Embryonic facial prominence (tissue), 1 donor: ENCODE measurements at regions not wholly inside any gene's neighbourhood (a gene's known extent, or its start where the extent isn't known, plus 50 kb on each side); places are given as distances from the start of the nearest gene placed in this dataset.

ENCODE experiments used
- DNase-seq: peaks from one replicate; pipeline ENCODE4 v3.0.0-alpha.2; 2016; ENCODE audit errors: extremely low spot score

DNA sequence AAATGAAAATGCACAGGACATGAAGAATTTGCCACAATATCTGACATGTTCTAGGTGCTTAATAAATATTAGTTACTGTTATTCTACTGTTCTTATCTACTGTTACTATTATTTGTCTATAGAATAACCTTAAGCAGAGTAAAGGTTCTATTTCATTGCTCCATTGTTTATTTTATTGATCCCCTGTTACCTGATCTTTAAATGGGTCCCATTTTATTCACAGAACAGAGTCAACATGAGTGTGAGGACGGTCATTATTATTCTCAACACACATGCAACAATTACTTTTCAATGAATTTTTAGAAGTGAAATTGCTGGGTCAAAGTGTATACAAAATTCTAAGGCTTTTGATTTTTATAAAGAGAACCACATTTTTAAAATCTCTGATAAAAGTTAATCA, 186.9 kb downstream of the AHR start:
- DNase-seq, result no peak

DNA sequence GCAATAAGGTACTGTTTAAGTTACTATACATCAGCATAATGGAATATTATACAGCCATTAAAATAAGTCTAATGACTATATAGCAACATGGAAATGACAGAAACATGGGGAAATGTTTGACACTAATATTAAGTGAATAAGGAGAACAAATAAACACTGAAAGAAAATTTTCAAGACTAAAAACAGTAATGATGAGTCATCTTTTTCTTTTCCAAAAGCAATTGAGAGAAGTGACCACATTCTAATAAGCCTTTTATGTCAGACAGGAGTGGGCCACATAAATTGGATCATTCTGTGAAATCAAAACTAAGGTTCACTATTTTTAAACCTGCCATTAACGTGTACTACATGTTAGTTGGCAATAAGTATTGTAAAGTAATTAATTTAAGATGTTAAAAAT, 187.5 kb downstream of the AHR start:
- DNase-seq, result no peak

GRCh38 chr7:17486835-17487234, 188.4 kb downstream of the AHR start:
- no peak for DNase-seq

GRCh38 chr7:17487343-17487742, 188.9 kb downstream of the AHR start:
- DNase-seq, result no peak

GRCh38 chr7:17488829-17489228, 190.4 kb downstream of the AHR start:
- DNase-seq, result no peak

DNA sequence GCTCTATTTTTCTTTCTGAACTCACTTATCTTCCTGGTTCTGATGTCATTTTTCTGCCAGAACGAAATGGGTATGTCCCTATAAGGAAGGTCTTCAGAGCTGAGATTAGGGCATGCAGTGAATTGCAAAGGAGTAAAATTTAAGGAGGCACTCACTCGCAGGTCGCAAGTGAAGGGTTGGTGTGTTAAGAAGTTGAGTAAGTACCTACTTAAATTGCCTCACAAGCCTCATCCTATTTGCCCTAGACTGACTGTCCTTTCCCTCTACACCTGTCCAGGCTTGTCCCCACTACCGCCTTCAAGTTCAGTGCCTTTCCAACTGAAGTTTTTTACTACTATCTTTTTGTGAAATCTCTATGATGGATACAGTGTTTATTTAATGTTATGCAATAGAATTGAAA, 191.5 kb downstream of the AHR start:
- no peak for DNase-seq

DNA sequence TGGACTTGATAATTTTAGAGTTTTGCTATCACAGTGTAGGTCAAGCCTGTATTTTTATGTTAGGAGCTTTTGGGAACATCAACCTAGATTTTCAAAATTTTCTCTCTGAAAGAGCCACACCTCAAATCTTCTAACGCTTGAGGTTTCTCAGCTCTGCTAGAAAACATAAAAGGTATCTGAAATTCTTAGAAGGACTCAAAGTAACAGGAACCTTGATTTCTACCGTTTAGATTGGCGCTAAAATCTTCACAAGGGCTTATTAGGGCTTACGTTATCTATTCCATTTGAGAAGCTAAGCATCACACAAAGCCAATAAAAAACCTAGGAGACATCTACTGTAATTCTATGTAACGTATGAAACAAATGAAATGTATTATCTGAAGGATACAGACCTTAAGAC, 192.4 kb downstream of the AHR start:
- DNase-seq, result no peak

GRCh38 chr7:17492437-17492836, 194.0 kb downstream of the AHR start:
- no peak for DNase-seq

GRCh38 chr7:17493446-17493845, 195.0 kb downstream of the AHR start:
- DNase-seq, result no peak

DNA sequence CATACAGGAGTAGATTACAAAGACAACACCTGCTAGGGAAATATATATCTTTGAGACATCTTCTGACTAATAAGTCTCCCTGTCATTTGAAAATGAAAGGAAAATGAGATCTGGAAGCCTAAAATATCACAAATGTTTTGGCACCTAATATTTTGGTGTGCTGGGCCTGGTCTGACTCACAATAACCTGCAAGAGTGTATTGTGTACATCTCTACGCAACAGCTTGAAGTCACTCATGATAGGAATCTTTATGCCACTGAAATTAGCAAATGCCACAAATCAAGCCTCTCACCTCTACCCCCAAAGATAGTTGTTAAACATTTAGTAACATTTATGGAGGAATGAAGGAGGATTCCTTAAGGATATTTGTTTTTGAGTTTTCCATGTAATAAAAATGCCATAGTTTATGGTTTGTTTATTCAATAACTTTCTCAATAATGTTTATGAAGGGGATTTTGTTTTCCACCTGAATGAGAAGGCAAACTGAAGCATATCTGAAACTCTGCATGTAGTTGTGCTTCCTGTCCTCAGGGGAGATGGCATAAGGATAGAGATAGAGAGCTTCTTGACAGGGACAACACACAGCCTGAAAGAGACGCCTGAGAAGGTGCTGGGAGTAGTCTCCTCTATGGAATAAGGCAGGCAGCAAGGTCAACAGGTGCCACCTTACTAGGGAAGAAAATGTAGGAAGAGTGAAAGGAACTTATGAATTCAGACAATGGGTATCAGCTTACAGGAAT, 197.4 kb downstream of the AHR start:
- DNase-seq, result no peak

- DNase-seq, result no peak
These were observed 198.7 kb downstream of the AHR start for GRCh38 chr7:17497136-17497535.

DNA sequence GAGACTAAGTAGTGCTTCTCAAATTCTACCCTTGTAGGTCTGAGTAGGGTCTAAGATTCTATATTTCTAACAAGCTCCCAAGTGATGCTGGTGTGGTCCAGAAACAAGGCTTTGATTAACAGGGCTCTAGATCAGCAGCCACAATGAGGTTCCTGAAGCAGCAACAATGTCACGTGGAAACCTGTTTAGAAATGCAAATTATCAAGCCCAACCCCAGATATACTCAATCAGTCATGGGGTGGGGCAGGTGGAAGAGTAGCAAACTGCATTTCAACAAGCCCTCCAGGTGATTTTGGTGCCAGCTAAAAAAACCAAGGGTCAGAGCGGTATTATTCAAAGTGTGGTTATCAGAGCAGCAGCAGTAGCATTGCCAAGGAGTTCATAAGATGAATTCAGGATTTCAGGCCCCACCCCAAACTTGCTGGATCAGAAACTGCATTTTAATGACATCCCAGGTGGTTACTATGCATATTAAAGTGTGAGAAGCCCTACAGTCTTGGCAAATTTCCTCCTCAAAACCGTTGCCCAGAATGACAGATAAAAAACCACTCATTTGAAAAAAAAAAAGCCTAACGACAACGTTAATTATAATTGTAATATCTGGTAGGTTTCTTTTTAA, 199.2 kb downstream of the AHR start:
- no peak for DNase-seq

DNA sequence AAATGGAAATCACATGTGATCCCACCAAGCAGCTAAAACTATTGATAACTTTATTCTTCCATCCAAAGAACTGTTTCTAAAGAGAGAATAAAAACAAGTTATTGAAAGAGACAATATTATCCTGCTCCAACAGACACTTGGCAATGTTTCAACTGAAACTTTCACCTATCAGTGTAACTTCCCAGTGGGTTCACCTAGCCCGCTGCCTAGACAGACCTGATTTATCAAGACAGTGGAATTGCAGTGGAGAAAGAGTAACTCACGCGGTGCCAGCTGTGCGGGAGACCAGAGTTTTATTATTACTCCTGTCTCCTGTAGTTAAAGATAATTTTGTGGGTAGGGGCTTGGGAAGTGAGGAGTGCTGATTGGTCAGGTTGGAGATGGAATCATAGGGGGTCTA, 199.8 kb downstream of the AHR start:
- no peak for DNase-seq

DNA sequence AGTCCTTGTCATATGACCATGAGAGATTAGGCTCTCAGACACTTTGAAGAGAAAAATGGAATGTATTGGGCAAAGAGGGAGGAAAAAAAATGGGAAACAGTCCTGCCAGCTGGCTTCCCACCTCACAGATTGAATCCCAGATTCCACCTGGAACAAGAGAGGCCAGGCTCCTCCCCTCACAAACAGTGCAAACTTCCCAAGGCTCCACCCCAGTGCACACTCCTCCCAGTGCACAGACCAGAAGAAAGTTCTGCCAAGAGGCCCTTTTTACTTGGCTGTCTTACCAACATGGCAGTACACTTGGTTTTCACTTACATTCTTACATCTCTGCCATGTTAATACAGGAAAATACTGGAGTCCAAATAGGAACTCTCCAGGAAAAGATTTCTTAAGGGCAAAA, 202.3 kb downstream of the AHR start:
- no peak for DNase-seq

DNA sequence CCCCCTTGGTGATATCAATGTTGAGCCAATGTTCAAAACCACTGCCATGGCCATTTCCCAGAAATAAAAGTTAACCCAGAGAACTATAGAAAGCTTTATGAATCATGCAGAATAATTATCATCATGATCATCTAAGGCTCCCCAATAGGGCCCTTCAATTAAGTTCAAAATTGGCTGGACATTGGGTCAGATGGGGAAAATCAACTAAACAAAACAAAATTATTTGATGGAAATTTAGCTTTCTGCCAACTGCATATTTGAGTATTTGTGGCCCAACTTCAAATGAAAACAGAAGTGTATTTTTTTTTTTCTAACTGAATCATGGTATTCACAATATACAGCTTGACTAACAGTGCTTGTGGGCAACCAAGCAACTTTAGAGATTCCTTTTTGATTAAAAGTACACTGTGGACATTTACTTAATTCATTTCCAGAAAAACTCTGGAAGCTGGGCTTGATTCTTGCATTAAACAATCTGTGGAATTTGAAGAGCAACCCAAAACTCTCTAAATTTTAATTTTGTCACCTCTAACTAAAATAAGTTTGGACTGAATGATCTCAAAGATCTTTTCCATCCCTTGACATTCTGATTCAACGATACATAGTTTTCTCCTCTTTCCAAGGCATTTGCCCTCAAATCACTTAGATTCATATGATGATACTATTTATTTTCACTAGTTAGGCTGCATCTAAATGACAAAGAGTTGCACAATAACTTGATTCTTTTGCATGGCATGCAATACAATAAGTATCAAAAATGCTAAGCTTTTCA, 203.2 kb downstream of the AHR start:
- no peak for DNase-seq

- DNase-seq, result no peak
These were observed 204.0 kb downstream of the AHR start for GRCh38 chr7:17502213-17503060.

GRCh38 chr7:17506095-17506494, 207.6 kb downstream of the AHR start:
- no peak for DNase-seq

GRCh38 chr7:17506596-17506995, 208.1 kb downstream of the AHR start:
- DNase-seq, result no peak

- no peak for DNase-seq
These were observed 209.3 kb downstream of the AHR start for GRCh38 chr7:17507717-17508116.

DNA sequence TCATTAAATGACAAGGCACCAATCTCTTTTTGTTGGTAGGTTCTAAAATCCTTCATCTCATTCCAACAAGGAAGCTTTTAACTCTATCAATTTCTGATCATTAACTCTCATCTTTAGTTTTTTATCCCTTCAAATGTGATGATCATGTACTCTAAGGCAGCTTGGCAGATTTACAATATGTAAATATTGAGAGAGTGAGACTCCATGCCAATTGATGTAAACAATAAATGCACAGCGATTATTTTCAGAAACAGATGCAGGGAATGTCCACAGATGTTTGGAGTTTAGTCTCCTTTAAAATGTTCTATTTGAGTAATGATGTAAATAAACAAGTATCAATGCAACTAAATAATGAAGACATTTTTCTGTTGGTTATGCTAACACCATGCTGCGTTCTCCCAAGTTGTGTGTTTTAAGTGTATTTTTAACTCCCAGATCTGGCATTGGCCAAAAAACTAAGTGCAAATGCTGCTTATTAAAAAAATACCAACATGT, 213.8 kb downstream of the AHR start:
- DNase-seq, result no peak

DNA sequence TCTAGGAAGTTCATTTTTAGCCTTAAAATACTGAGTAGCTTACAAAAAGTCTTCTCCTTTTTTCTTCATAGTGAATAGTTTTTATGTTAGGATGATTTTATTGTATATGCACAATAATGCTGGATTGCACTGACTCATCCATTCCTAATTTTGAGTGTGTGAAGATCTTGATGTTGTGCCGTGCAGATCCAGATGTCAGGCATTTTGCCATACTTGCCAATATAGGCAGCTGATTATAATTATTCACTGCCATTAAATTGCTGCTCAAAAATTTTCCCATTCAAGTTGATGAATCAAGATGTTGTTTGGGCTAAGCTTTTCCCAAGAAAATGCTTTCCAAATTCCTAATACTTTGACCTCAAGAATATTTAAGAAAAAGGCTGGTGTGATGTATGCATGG, 218.3 kb downstream of the AHR start:
- DNase-seq, result no peak

- no peak for DNase-seq
These were observed 222.5 kb downstream of the AHR start for GRCh38 chr7:17520941-17521340.
